Mucosa of descending colon (tissue), 3 donors: ENCODE measurements at regions not wholly inside any gene's neighbourhood (a gene's known extent, or its start where the extent isn't known, plus 50 kb on each side); places are given as distances from the start of the nearest gene placed in this dataset.
A peak's percentile ranks its signal among the peaks of the same experiment; 100 is the strongest.

Experiments used
- ATAC-seq: fragments of 200-7000 bp; cut with Tn5 transposase; one replicate; pipeline ENCODE4 v1.9.1; 2020; ENCODE audit warnings: mild to moderate bottlenecking, moderate library complexity
- DNase-seq, 3 donors: peaks; one replicate each; pipeline ENCODE4 v3.0.0-alpha.2; 2020
- H3K36me3 ChIP-seq: fragments of 200-600 bp; one replicate; pipeline ENCODE4 v1.8.0; 2021; ENCODE audit warnings: low read depth, mild to moderate bottlenecking
- H3K4me1 ChIP-seq: fragments of 200-600 bp; one replicate; pipeline ENCODE4 v1.8.0; 2021; ENCODE audit warnings: low read depth, mild to moderate bottlenecking
- H3K4me3 ChIP-seq: fragments of 200-600 bp; one replicate; pipeline ENCODE4 v1.8.0; 2021; ENCODE audit warnings: mild to moderate bottlenecking
- H3K9me3 ChIP-seq: fragments of 200-600 bp; one replicate; pipeline ENCODE4 v1.8.0; 2021; ENCODE audit warnings: mild to moderate bottlenecking
- intact Hi-C, 2 donors: fragments of 100-400 bp; cut with DNase I in 1 of 2; cut with micrococcal nuclease in 1 of 2; formaldehyde crosslinking; loops; one replicate each; pipeline versions ENCODE4 v1.11.0 to v1.11.1; 2022; cut with DNase I, micrococcal nuclease
- TF ChIP-seq, protein P1 (sequence below): fragments of 200-600 bp; IDR thresholded peaks from one replicate; pipeline ENCODE4 v1.8.0; 2022; ENCODE audit warnings: antibody characterized with exemption, mild to moderate bottlenecking
- donor health status: DM: no; HTN: no; CAD: no; lungs with moderate emphysema.
- donor health status: DM: no; HTN: no; CAD: no.
- donor health status: DM: no; HTN: yes; CAD: no.

DNA sequence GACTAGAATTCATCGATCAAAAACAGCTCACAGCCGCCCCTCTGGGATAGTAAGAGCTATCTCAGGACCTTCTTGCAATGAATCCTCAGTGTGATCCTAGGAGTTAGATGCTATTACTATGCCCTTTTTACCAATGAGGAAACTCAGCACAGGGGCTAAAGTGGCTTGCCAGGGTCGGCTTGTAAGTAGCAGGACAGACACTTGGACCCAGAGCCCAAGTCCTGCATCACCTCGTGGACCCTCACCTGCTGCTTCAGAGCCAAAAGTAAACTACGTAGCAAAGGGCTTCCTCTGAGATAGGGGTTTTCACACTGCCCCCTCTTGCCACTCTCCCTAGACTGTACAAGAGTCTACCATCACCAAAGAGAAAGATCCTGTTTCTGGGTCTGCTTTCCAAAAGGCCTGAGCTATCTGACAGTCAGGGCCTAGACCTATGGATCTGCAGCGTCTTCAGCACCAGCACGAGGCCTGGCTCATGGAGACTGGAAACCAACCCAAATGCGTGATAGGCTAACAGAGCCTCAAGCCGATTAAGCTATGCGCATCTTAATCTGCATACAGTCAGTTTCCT lies 172.3 kb downstream of the ANKRD60 start:
- DNase-seq (no peak), ATAC-seq (no peak)

DNA sequence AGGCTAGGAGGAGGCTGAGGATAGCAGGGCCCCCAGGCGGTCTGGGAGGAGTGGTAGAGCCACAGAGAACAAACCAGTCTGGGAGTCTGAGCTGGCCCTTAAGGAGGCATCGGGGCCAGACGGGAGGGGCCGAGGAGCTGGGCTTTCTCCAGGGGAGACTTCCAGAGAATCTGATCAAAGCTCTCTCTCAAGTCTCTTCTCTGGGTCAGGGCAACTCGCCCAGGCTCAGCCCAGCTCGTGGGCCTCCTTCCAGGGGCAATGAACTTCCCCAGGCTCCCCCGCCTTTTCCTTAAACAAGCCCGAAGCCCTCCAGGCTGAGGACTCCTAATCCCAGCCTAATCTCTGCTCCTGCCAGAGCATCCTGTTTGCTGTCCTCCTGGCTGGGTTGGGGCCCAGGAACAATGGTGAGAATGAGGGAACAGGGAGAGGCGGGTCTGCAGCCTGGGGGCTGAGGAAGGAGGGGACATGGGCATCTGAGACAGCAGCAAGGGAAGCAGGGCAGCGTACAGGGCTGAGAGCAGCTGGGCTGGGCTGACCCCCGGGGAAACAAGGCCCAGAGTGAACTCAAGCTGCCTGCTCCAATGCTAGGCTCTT lies 173.6 kb downstream of the ANKRD60 start:
- TF ChIP-seq, protein P1, sequence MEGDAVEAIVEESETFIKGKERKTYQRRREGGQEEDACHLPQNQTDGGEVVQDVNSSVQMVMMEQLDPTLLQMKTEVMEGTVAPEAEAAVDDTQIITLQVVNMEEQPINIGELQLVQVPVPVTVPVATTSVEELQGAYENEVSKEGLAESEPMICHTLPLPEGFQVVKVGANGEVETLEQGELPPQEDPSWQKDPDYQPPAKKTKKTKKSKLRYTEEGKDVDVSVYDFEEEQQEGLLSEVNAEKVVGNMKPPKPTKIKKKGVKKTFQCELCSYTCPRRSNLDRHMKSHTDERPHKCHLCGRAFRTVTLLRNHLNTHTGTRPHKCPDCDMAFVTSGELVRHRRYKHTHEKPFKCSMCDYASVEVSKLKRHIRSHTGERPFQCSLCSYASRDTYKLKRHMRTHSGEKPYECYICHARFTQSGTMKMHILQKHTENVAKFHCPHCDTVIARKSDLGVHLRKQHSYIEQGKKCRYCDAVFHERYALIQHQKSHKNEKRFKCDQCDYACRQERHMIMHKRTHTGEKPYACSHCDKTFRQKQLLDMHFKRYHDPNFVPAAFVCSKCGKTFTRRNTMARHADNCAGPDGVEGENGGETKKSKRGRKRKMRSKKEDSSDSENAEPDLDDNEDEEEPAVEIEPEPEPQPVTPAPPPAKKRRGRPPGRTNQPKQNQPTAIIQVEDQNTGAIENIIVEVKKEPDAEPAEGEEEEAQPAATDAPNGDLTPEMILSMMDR, result no peak
- DNase-seq (peak; percentile 44 to 61 (median 52)), ATAC-seq (peak; percentile 46)
- peaks cover 7% of the 10 kb centered on the region for H3K9me3 ChIP-seq
- H3K4me3 ChIP-seq, result no peak overlapping the region
- intact Hi-C loops, result no loop called here
- no peaks in the 10 kb centered on the region for H3K4me1 ChIP-seq
- H3K36me3 ChIP-seq, result no peaks in the 10 kb centered on the region

More for the DNA sequence above, 172.3 kb downstream of the ANKRD60 start:
- peaks cover 7% of the 10 kb centered on the region for H3K9me3 ChIP-seq
- TF ChIP-seq, protein P1, result no peak
- no peaks in the 10 kb centered on the region for H3K4me1 ChIP-seq
- intact Hi-C loops, result no loop called here
- H3K4me3 ChIP-seq, result no peak overlapping the region
- H3K36me3 ChIP-seq, result no peaks in the 10 kb centered on the region

DNA sequence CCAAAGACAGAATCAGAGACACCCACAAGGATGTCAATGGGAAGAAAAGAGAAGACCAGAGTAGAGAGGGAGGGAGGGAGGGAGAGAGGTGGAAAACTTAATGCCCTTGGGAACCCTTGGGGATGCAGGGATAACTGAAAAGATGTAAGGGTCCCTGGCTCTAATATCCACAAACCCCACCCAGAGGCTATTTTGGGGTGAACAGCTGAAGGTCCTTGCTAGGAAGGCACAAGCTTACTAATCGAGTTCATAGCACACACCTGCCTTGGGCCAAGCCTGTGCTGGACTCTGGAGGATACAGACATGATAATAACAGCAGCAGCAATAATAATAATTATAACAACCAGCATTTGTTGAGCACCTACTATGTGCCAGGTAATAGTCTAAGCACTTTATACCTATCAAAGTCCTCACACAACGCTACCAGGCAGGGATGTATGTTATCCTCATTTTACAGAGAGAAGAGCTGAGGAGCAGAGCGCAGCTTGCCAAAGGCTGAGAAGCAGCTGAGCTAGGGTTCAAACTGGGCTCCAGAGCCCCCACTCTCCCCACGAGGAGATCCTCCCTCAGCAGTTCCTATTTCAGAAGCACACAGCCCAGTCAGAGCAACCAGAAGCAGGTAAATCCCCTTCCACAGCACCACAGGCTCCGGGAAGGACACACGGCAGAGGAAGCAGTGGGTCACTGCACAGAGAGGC lies 174.2 kb downstream of the ANKRD60 start:
- TF ChIP-seq, protein P1, result no peak
- H3K9me3 ChIP-seq, result peaks cover 7% of the 10 kb centered on the region
- intact Hi-C loops, result no loop called here
- ATAC-seq (no peak), DNase-seq (no peak)
- no peaks in the 10 kb centered on the region for H3K36me3 ChIP-seq
- no peak overlapping the region for H3K4me3 ChIP-seq
- no peaks in the 10 kb centered on the region for H3K4me1 ChIP-seq

DNA sequence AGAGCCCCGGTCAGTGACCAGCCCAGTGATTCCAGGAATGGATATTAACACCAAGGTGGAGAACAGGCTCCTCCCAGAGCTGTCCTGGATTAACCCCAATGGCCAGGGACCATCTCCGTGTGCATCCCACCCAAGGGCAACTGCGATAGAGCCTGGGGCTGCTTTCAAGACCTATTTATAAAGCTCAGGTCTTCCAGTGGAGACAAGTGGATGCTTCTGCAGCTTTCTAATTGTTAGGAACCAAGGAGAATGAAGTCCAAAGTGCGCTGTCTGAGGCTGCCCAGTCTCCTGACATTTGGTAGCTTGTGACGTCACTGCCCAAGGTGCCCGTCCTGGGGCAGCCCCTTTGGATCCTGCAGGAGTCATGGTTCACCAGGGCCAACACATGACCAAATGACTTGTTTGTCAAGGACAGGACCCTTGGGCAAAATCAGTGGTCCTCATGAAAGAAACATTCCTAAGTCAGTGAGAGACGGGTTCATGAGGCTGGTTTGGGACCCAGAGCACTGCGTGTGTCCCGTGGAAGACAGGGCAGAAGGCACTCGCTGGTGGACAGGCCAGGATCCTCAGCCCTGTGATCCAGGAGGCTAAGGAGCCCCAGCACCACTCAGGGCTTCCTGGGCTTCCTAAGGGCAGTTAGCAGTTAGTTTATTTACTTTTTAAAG lies 174.9 kb downstream of the ANKRD60 start:
- ATAC-seq (no peak), DNase-seq (no peak)
- TF ChIP-seq, protein P1, result no peak
- H3K4me1 ChIP-seq, result no peaks in the 10 kb centered on the region
- no peak overlapping the region for H3K4me3 ChIP-seq
- H3K36me3 ChIP-seq, result no peaks in the 10 kb centered on the region
- intact Hi-C loops, result no loop called here
- peaks cover 7% of the 10 kb centered on the region for H3K9me3 ChIP-seq

DNA sequence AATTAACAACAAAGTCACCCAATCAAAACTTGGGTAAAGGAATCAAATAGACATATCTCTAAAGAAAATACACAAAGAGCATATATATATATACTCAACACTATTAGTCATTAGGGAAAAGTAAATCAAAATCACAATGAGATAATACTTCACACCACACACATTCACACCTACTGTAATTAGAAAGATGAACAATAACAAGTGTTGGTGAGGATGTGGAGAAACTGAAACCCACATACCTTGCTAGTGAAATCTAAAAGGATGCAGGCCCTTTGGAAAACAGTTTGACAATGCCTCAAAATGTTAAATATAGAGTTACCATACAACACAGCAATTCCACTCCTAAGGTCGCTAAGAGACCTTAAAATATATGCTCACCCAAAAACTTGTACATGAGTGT lies 177.1 kb downstream of the ANKRD60 start:
- no peak for DNase-seq
- intact Hi-C loops, result no loop called here
- TF ChIP-seq, protein P1, result no peak

More for the DNA sequence above, 177.1 kb downstream of the ANKRD60 start:
- peaks cover 7% of the 10 kb centered on the region for H3K9me3 ChIP-seq
- H3K36me3 ChIP-seq, result no peaks in the 10 kb centered on the region
- ATAC-seq, result no peak
- no peaks in the 10 kb centered on the region for H3K4me1 ChIP-seq
- H3K4me3 ChIP-seq, result no peak overlapping the region
